Muscle layer of duodenum (tissue), 2 donors: ENCODE measurements at regions not wholly inside any gene's neighbourhood (a gene's known extent, or its start where the extent isn't known, plus 50 kb on each side); places are given as distances from the start of the nearest gene placed in this dataset.

Experiments
- H3K27ac ChIP-seq: one replicate; pipeline ENCODE4 v1.7.0; 2013; ENCODE audit warnings: mild to moderate bottlenecking, low read length
- H3K27me3 ChIP-seq: one replicate; pipeline ENCODE4 v1.7.0; 2013; ENCODE audit warnings: low read depth, mild to moderate bottlenecking, control low read depth, low read length
- H3K36me3 ChIP-seq, 2 donors: one replicate each; pipeline ENCODE4 v1.7.0; 2013; ENCODE audit warnings: low read length in 2 of 2, control low read depth in 1 of 2, mild to moderate bottlenecking in 1 of 2; ENCODE audit not compliant: insufficient read depth in 2 of 2, control insufficient read depth in 1 of 2
- H3K4me1 ChIP-seq, 2 donors: one replicate each; pipeline ENCODE4 v1.7.0; 2013; ENCODE audit warnings: low read length in 2 of 2, mild to moderate bottlenecking in 2 of 2, control low read depth in 1 of 2, moderate library complexity in 1 of 2; ENCODE audit not compliant: insufficient read depth in 2 of 2, control insufficient read depth in 1 of 2
- H3K4me3 ChIP-seq, 2 donors: one replicate each; pipeline ENCODE4 v1.7.0; 2013; ENCODE audit warnings: low read length in 2 of 2, low read depth in 1 of 2, mild to moderate bottlenecking in 1 of 2
- H3K9me3 ChIP-seq, 2 donors: one replicate each; pipeline ENCODE4 v1.7.0; 2013; ENCODE audit warnings: low read length in 2 of 2, control low read depth in 1 of 2, mild to moderate bottlenecking in 1 of 2; ENCODE audit not compliant: control insufficient read depth in 1 of 2
- donor health status: healthy.

- Histone ChIP-seq H3K4me3 (no peak overlapping the region), H3K36me3 (no peaks in the 10 kb centered on the region)
Observed at GRCh38 chr10:121245754-121246153, 352.5 kb downstream of the FGFR2 start.

GRCh38 chr10:121248266-121248665 lies 350.0 kb downstream of the FGFR2 start:
- Histone ChIP-seq H3K27ac (no peak overlapping the region), H3K4me1 (no peaks in the 10 kb centered on the region), H3K9me3 (no peaks in the 10 kb centered on the region), H3K36me3 (no peaks in the 10 kb centered on the region), H3K4me3 (no peak overlapping the region), H3K27me3 (no peaks in the 10 kb centered on the region)

More at GRCh38 chr10:121245754-121246153, 352.5 kb downstream of the FGFR2 start:
- Histone ChIP-seq H3K27me3 (no peaks in the 10 kb centered on the region), H3K27ac (no peak overlapping the region), H3K4me1 (no peaks in the 10 kb centered on the region), H3K9me3 (no peaks in the 10 kb centered on the region)

- Histone ChIP-seq H3K36me3 (no peaks in the 10 kb centered on the region), H3K4me3 (no peak overlapping the region), H3K4me1 (no peaks in the 10 kb centered on the region), H3K27me3 (no peaks in the 10 kb centered on the region), H3K9me3 (no peaks in the 10 kb centered on the region), H3K27ac (no peak overlapping the region)
Observed at GRCh38 chr10:121250995-121251764, 347.1 kb downstream of the FGFR2 start.

- no peaks in the 10 kb centered on the region for H3K27me3 ChIP-seq
- H3K9me3 ChIP-seq = no peaks in the 10 kb centered on the region
- no peak overlapping the region for H3K27ac ChIP-seq
- no peaks in the 10 kb centered on the region for H3K36me3 ChIP-seq
- H3K4me1 ChIP-seq = no peaks in the 10 kb centered on the region
- no peak overlapping the region for H3K4me3 ChIP-seq
Observed at GRCh38 chr10:121252756-121253155, 345.5 kb downstream of the FGFR2 start.

GRCh38 chr10:121260377-121260776 lies 337.9 kb downstream of the FGFR2 start:
- Histone ChIP-seq H3K9me3 (no peaks in the 10 kb centered on the region), H3K36me3 (no peaks in the 10 kb centered on the region), H3K4me1 (no peaks in the 10 kb centered on the region), H3K4me3 (no peak overlapping the region), H3K27ac (no peak overlapping the region), H3K27me3 (no peaks in the 10 kb centered on the region)

- no peak overlapping the region for H3K27ac ChIP-seq
- no peaks in the 10 kb centered on the region for H3K27me3 ChIP-seq
- H3K36me3 ChIP-seq = no peaks in the 10 kb centered on the region
- H3K4me1 ChIP-seq = no peaks in the 10 kb centered on the region
- H3K9me3 ChIP-seq = no peaks in the 10 kb centered on the region
- H3K4me3 ChIP-seq = no peak overlapping the region
Observed at GRCh38 chr10:121261665-121262064, 336.6 kb downstream of the FGFR2 start.

GRCh38 chr10:121262774-121263430 lies 335.3 kb downstream of the FGFR2 start:
- no peaks in the 10 kb centered on the region for H3K4me1 ChIP-seq
- H3K9me3 ChIP-seq = no peaks in the 10 kb centered on the region
- H3K4me3 ChIP-seq = no peak overlapping the region
- H3K36me3 ChIP-seq = no peaks in the 10 kb centered on the region
- H3K27me3 ChIP-seq = no peaks in the 10 kb centered on the region
- H3K27ac ChIP-seq = no peak overlapping the region

- H3K9me3 ChIP-seq = no peaks in the 10 kb centered on the region
- H3K27ac ChIP-seq = no peak overlapping the region
Observed at GRCh38 chr10:121263431-121263783, 334.8 kb downstream of the FGFR2 start.

GRCh38 chr10:121265360-121266123 lies 332.7 kb downstream of the FGFR2 start:
- H3K9me3 ChIP-seq = no peaks in the 10 kb centered on the region
- H3K4me3 ChIP-seq = no peak overlapping the region
- H3K27ac ChIP-seq = no peak overlapping the region
- no peaks in the 10 kb centered on the region for H3K27me3 ChIP-seq
- no peaks in the 10 kb centered on the region for H3K36me3 ChIP-seq
- no peaks in the 10 kb centered on the region for H3K4me1 ChIP-seq

More at GRCh38 chr10:121263431-121263783, 334.8 kb downstream of the FGFR2 start:
- H3K36me3 ChIP-seq = no peaks in the 10 kb centered on the region
- no peaks in the 10 kb centered on the region for H3K27me3 ChIP-seq
- H3K4me1 ChIP-seq = no peaks in the 10 kb centered on the region
- H3K4me3 ChIP-seq = no peak overlapping the region

GRCh38 chr10:121266370-121266769 lies 331.9 kb downstream of the FGFR2 start:
- Histone ChIP-seq H3K27ac (no peak overlapping the region), H3K9me3 (no peaks in the 10 kb centered on the region)

GRCh38 chr10:121267236-121268003 lies 330.8 kb downstream of the FGFR2 start:
- Histone ChIP-seq H3K9me3 (no peaks in the 10 kb centered on the region), H3K4me3 (no peak overlapping the region), H3K36me3 (no peaks in the 10 kb centered on the region), H3K4me1 (no peaks in the 10 kb centered on the region), H3K27ac (no peak overlapping the region), H3K27me3 (no peaks in the 10 kb centered on the region)

More at GRCh38 chr10:121266370-121266769, 331.9 kb downstream of the FGFR2 start:
- Histone ChIP-seq H3K4me3 (no peak overlapping the region), H3K4me1 (no peaks in the 10 kb centered on the region), H3K27me3 (no peaks in the 10 kb centered on the region), H3K36me3 (no peaks in the 10 kb centered on the region)
